CD14-positive monocyte (primary cell): ENCODE measurements at regions not wholly inside any gene's neighbourhood (a gene's known extent, or its start where the extent isn't known, plus 50 kb on each side); places are given as distances from the start of the nearest gene placed in this dataset.
A peak's percentile ranks its signal among the peaks of the same experiment; 100 is the strongest.

Source experiments
- DNase-seq, 3 donors: peaks; one replicate each; pipeline ENCODE4 v3.0.0-alpha.2; 2011 to 2022
- H2AFZ ChIP-seq: 2 replicates; pipeline ENCODE4 v1.6.0; 2012; ENCODE audit warnings: mild to moderate bottlenecking, low read depth, low read length, inconsistent platforms; ENCODE audit not compliant: insufficient read depth, poor library complexity, severe bottlenecking
- H3K27ac ChIP-seq, 2 donors: 1 replicate in 1 of 2; 2 replicates in 1 of 2; pipeline ENCODE4 v1.5.1; 2012 to 2013; ENCODE audit warnings: low read length in 2 of 2, control low read depth in 1 of 2, inconsistent platforms in 1 of 2, low read depth in 1 of 2, mild to moderate bottlenecking in 1 of 2
- H3K27me3 ChIP-seq, 2 donors: one replicate each; pipeline versions ENCODE4 v1.6.0 to v1.6.1; 2011 to 2013; ENCODE audit warnings: low read length in 2 of 2; ENCODE audit not compliant: control insufficient read depth in 2 of 2, insufficient read depth in 2 of 2
- H3K36me3 ChIP-seq, 2 donors: replicated peaks in 1 of 2; 1 replicate in 1 of 2; 2 replicates in 1 of 2; pipeline versions ENCODE4 v1.5.1 to v1.6.1; 2012 to 2013; ENCODE audit warnings: low read length in 2 of 2, control low read depth in 1 of 2, inconsistent platforms in 1 of 2, mild to moderate bottlenecking in 1 of 2; ENCODE audit not compliant: insufficient read depth in 2 of 2, control insufficient read depth in 1 of 2
- H3K4me1 ChIP-seq, 2 donors: 1 replicate in 1 of 2; 2 replicates in 1 of 2; pipeline versions ENCODE4 v1.5.1 to v1.6.1; 2012 to 2013; ENCODE audit warnings: low read length in 2 of 2, control low read depth in 1 of 2, inconsistent platforms in 1 of 2, mild to moderate bottlenecking in 1 of 2, moderate library complexity in 1 of 2; ENCODE audit not compliant: insufficient read depth in 2 of 2, control insufficient read depth in 1 of 2
- H3K4me2 ChIP-seq: replicated peaks from 2 replicates; pipeline ENCODE3; 2012; ENCODE audit warnings: low read length, moderate library complexity, mild to moderate bottlenecking; ENCODE audit not compliant: poor library complexity, severe bottlenecking; ENCODE audit errors: extremely low read depth
- H3K4me3 ChIP-seq, 3 experiments: fragments of 200-600 bp in 1 of 3; sonication (generic) in 1 of 3; replicated peaks in 1 of 3; 1 replicate in 2 of 3; 2 replicates in 1 of 3; pipeline ENCODE4 v1.5.1; 2011 to 2013; ENCODE audit warnings: low read length in 3 of 3, mild to moderate bottlenecking in 3 of 3, control low read depth in 2 of 3, low read depth in 2 of 3, inconsistent platforms in 1 of 3, moderate library complexity in 1 of 3
- H3K79me2 ChIP-seq: 2 replicates; pipeline ENCODE4 v1.6.0; 2012; ENCODE audit warnings: mild to moderate bottlenecking, control low read depth, inconsistent platforms, low read length, moderate library complexity; ENCODE audit not compliant: insufficient read depth
- H3K9ac ChIP-seq: 2 replicates; pipeline ENCODE4 v1.6.0; 2017; ENCODE audit warnings: low read length, mild to moderate bottlenecking; ENCODE audit not compliant: insufficient read depth, poor library complexity, severe bottlenecking
- H3K9me3 ChIP-seq, 2 donors: replicated peaks in 1 of 2; 1 replicate in 1 of 2; 2 replicates in 1 of 2; pipeline versions ENCODE4 v1.5.1 to v1.6.1; 2012 to 2013; ENCODE audit warnings: low read length in 2 of 2, control low read depth in 1 of 2; ENCODE audit not compliant: control insufficient read depth in 1 of 2, insufficient read depth in 1 of 2
- H4K20me1 ChIP-seq: 2 replicates; pipeline ENCODE4 v1.6.0; 2012; ENCODE audit warnings: mild to moderate bottlenecking, low read length, control low read depth, moderate library complexity; ENCODE audit not compliant: insufficient read depth
- H3K27ac Mint-ChIP-seq, 7 donors: one replicate each; pipeline ENCODE4 v1.8.0; 2020; ENCODE audit warnings: mild to moderate bottlenecking in 7 of 7, mixed read lengths in 7 of 7, moderate library complexity in 6 of 7, inconsistent platforms in 2 of 7
- H3K27me3 Mint-ChIP-seq, 3 donors: one replicate each; pipeline ENCODE4 v1.8.0; 2021 to 2022; ENCODE audit warnings: low read depth in 3 of 3, mild to moderate bottlenecking in 3 of 3, mixed read lengths in 3 of 3, moderate library complexity in 3 of 3, inconsistent platforms in 1 of 3
- H3K36me3 Mint-ChIP-seq, 2 donors: one replicate each; pipeline ENCODE4 v1.8.0; 2020; ENCODE audit warnings: mixed read lengths in 2 of 2, inconsistent platforms in 1 of 2, mild to moderate bottlenecking in 1 of 2
- H3K4me1 Mint-ChIP-seq: one replicate; pipeline ENCODE4 v1.8.0; 2020; ENCODE audit warnings: mild to moderate bottlenecking, mixed read lengths
- H3K4me3 Mint-ChIP-seq, 2 donors: one replicate each; pipeline ENCODE4 v1.8.0; 2020; ENCODE audit warnings: mild to moderate bottlenecking in 2 of 2, mixed read lengths in 2 of 2, moderate library complexity in 1 of 2
- H3K9me3 Mint-ChIP-seq, 7 donors: one replicate each; pipeline ENCODE4 v1.8.0; 2020 to 2022; ENCODE audit warnings: mixed read lengths in 7 of 7, mild to moderate bottlenecking in 6 of 7, moderate library complexity in 6 of 7, inconsistent platforms in 2 of 7
- CTCF ChIP-seq: fragments of 200-600 bp; IDR thresholded peaks from one replicate; pipeline ENCODE4 v1.8.0; 2022; ENCODE audit warnings: antibody characterized with exemption, mild to moderate bottlenecking
- WGBS: methylation state at CpG from one replicate; pipeline ENCODE4 v1.1.5; 2013; ENCODE audit warnings: missing lambda C conversion rate; ENCODE audit not compliant: insufficient coverage; 5-methylcytosine and 5-hydroxymethylcytosine counted together
- intact Hi-C, 2 donors: fragments of 100-400 bp; cut with micrococcal nuclease; formaldehyde crosslinking; loops; one replicate each; pipeline versions ENCODE4 v1.15.0 to v1.15.1; 2023

GRCh38 chrX:4963432-4963831, 1250.0 kb upstream of the PRKX start:
- no CpG with 5 or more reads among the region's 2 CpGs for WGBS
- Histone ChIP-seq H3K27ac (no peak overlapping the region), H3K79me2 (no peaks in the 10 kb centered on the region), H4K20me1 (no peaks in the 10 kb centered on the region), H3K9ac (no peak overlapping the region), H3K36me3 (no peaks in the 10 kb centered on the region), H3K9me3 (peaks cover 4 to 8% of the 10 kb centered on the region in 2 donors), H2AFZ (no peak overlapping the region), H3K4me3 (no peak overlapping the region), H3K27me3 (no peaks in the 10 kb centered on the region), H3K4me1 (no peaks in the 10 kb centered on the region), H3K4me2 (no peak overlapping the region)
- TF ChIP-seq CTCF, result no peak
- no peak overlapping the region for H3K27ac Mint-ChIP-seq
- no peaks in the 10 kb centered on the region for H3K4me1 Mint-ChIP-seq
- no peak for DNase-seq
- no peak overlapping the region for H3K4me3 Mint-ChIP-seq
- peaks cover 0 to 3% (median 1%) of the 10 kb centered on the region in 3 donors for H3K27me3 Mint-ChIP-seq
- no peaks in the 10 kb centered on the region for H3K36me3 Mint-ChIP-seq
- H3K9me3 Mint-ChIP-seq, result peaks cover 0 to 9% (median 5%) of the 10 kb centered on the region in 7 donors
- intact Hi-C loops, result no loop called here

- intact Hi-C loops, result no loop called here
- WGBS, result no CpG with 5 or more reads among the region's 2 CpGs
Measured at GRCh38 chrX:4944767-4945166, 1231.3 kb upstream of the PRKX start.

More at GRCh38 chrX:4944767-4945166, 1231.3 kb upstream of the PRKX start:
- no peaks in the 10 kb centered on the region for H3K79me2 ChIP-seq
- no peak for TF ChIP-seq CTCF
- Mint-ChIP-seq H3K4me3 (no peak overlapping the region), H3K9me3 (peaks cover 0 to 2% (median 0%) of the 10 kb centered on the region in 7 donors), H3K36me3 (no peaks in the 10 kb centered on the region), H3K27ac (no peak overlapping the region), H3K27me3 (no peaks in the 10 kb centered on the region), H3K4me1 (no peaks in the 10 kb centered on the region)
- no peaks in the 10 kb centered on the region for H3K36me3 ChIP-seq
- H3K27ac ChIP-seq, result no peak overlapping the region
- H3K4me2 ChIP-seq, result no peak overlapping the region
- no peak overlapping the region for H3K4me3 ChIP-seq
- no peak for DNase-seq
- no peaks in the 10 kb centered on the region for H4K20me1 ChIP-seq
- H3K9ac ChIP-seq, result no peak overlapping the region
- peak overlapping the region; percentile 4 for H2AFZ ChIP-seq
- H3K4me1 ChIP-seq, result no peaks in the 10 kb centered on the region
- no peaks in the 10 kb centered on the region for H3K27me3 ChIP-seq
- no peaks in the 10 kb centered on the region for H3K9me3 ChIP-seq
